Stomach (tissue), 8 donors: ENCODE measurements at regions not wholly inside any gene's neighbourhood (a gene's known extent, or its start where the extent isn't known, plus 50 kb on each side); places are given as distances from the start of the nearest gene placed in this dataset.

Source experiments
- DNase-seq, 2 donors: peaks; one replicate each; pipeline versions ENCODE4 v3.0.0 to v3.0.0-alpha.2; 2013 to 2019
- H3K27ac ChIP-seq, 5 donors: fragments of 200-600 bp in 4 of 5; sonication (generic) in 4 of 5; one replicate each; pipeline ENCODE4 v1.5.1; 2013 to 2019; ENCODE audit warnings: mild to moderate bottlenecking in 1 of 5, moderate library complexity in 1 of 5
- H3K27me3 ChIP-seq, 3 donors: fragments of 200-600 bp; sonication (generic); one replicate each; pipeline ENCODE4 v1.5.1; 2017 to 2019; ENCODE audit warnings: mixed run types in 1 of 3
- H3K36me3 ChIP-seq, 4 donors: fragments of 200-600 bp; sonication (generic); 1 replicate in 3 of 4; 2 replicates in 1 of 4; pipeline ENCODE4 v1.5.1; 2016 to 2019
- H3K4me1 ChIP-seq, 4 donors: fragments of 200-600 bp; sonication (generic); one replicate each; pipeline ENCODE4 v1.5.1; 2016 to 2019
- H3K4me3 ChIP-seq, 4 donors: fragments of 200-600 bp; sonication (generic) in 3 of 4; one replicate each; pipeline ENCODE4 v1.5.1; 2016 to 2019; ENCODE audit warnings: mild to moderate bottlenecking in 1 of 4
- H3K9me3 ChIP-seq, 4 donors: fragments of 200-600 bp; sonication (generic); one replicate each; pipeline ENCODE4 v1.5.1; 2016 to 2019
- EP300 ChIP-seq: sonication (generic); formaldehyde crosslinking; IDR thresholded peaks from one replicate; pipeline ENCODE4 v1.6.1; 2017; ENCODE audit warnings: antibody characterized with exemption
- POLR2A ChIP-seq, 4 donors: fragments of 450-650 bp; IDR thresholded peaks; one replicate each; pipeline ENCODE4 v1.6.1; 2016; ENCODE audit warnings: antibody characterized with exemption in 4 of 4, control low read depth in 2 of 4, mild to moderate bottlenecking in 1 of 4, moderate library complexity in 1 of 4
- POLR2AphosphoS5 ChIP-seq, 3 donors: sonication (generic); formaldehyde crosslinking; IDR thresholded peaks; one replicate each; pipeline ENCODE4 v1.6.1; 2016; ENCODE audit warnings: antibody characterized with exemption in 3 of 3
- WGBS, 5 donors: extraction: QIAGEN DNeasy Blood & Tissue Kit in 3 of 5; methylation state at CpG; one replicate each; pipeline versions ENCODE4 v1.1.5 to v1.1.7; 2013 to 2018; 5-methylcytosine and 5-hydroxymethylcytosine counted together
- intact Hi-C: fragments of 100-400 bp; cut with DNase I; formaldehyde crosslinking; loops from one replicate; pipeline ENCODE4 v1.15.1; 2023; ENCODE audit warnings: low total_unique reads
- TF ChIP-seq, protein P1 (sequence below), 7 experiments: fragments of 450-650 bp in 4 of 7; fragments of 200-600 bp in 3 of 7; sonication (generic) in 3 of 7; IDR thresholded peaks; one replicate each; pipeline ENCODE4 v1.5.1; 2016 to 2019; ENCODE audit warnings: antibody characterized with exemption in 7 of 7, control low read depth in 2 of 7, mild to moderate bottlenecking in 1 of 7
- donor health status: healthy with polysubstance abuse.
- donor health status: Bipolar disorder and iron deficiency.
- donor health status: healthy.

DNA sequence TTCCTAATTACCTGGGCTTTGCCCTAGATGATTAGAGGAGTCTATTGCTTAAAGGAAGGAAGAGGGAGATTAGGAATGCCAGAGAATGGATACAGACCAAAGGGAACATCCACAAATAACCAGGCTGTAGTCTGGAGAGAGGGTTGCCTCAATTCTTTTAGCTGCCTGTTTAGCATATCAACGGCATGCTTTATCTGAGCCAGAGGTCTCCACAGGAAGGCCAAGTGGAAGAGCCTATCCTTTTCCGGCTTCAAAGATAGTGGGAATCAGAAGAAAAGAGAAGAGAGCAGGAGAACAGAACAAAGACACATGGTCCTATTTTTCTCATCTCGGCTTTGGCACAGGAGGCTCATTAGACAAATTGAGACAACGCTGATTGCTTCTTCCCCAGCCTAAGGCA lies 142.4 kb downstream of the NMUR2 start:
- no peak for DNase-seq
- H3K9me3 ChIP-seq, result no peaks in the 10 kb centered on the region
- no peaks in the 10 kb centered on the region for H3K27me3 ChIP-seq
- intact Hi-C loops, result no loop called here
- TF ChIP-seq, protein P1, sequence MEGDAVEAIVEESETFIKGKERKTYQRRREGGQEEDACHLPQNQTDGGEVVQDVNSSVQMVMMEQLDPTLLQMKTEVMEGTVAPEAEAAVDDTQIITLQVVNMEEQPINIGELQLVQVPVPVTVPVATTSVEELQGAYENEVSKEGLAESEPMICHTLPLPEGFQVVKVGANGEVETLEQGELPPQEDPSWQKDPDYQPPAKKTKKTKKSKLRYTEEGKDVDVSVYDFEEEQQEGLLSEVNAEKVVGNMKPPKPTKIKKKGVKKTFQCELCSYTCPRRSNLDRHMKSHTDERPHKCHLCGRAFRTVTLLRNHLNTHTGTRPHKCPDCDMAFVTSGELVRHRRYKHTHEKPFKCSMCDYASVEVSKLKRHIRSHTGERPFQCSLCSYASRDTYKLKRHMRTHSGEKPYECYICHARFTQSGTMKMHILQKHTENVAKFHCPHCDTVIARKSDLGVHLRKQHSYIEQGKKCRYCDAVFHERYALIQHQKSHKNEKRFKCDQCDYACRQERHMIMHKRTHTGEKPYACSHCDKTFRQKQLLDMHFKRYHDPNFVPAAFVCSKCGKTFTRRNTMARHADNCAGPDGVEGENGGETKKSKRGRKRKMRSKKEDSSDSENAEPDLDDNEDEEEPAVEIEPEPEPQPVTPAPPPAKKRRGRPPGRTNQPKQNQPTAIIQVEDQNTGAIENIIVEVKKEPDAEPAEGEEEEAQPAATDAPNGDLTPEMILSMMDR (IDR thresholded peaks at IDR 0.05), result no peak
- no peak for TF ChIP-seq EP300
- TF ChIP-seq POLR2AphosphoS5 (IDR thresholded peaks at IDR 0.05), result no peak
- no peaks in the 10 kb centered on the region for H3K36me3 ChIP-seq
- no peaks in the 10 kb centered on the region for H3K4me1 ChIP-seq
- H3K4me3 ChIP-seq, result no peak overlapping the region
- 57 to 73% (median 63%) methylated on average over 4 of the region's 4 CpGs for WGBS, 5 donors
- H3K27ac ChIP-seq, result no peak overlapping the region

DNA sequence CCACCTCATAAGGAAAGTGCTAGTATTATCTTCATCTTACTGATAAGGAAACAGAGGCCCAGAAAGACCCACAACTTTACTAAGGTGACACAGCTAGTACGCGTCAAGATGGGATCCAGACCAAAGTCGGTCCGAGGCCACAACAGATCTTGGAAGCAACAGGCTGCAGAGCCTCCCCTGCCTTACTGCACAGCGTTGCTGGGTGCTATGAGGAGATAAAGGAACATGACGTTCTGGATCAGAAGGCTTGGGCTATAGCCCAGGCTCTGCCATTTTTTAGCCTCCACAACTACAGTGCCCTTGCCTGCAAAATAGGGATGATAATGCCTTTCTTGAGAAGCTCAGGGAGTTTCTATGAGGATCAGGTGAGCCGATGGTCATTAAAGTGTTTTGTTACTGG lies 144.1 kb downstream of the NMUR2 start:
- TF ChIP-seq, protein P1 (IDR thresholded peaks at IDR 0.05), result no peak
- no peak for TF ChIP-seq EP300
- no peak for TF ChIP-seq POLR2A (IDR thresholded peaks at IDR 0.05)
- no peak for TF ChIP-seq POLR2AphosphoS5 (IDR thresholded peaks at IDR 0.05)
- no peaks in the 10 kb centered on the region for H3K27me3 ChIP-seq
- 80 to 90% (median 85%) methylated on average over 7 of the region's 7 CpGs for WGBS, 5 donors
- intact Hi-C loops, result no loop called here
- H3K27ac ChIP-seq, result no peak overlapping the region
- no peaks in the 10 kb centered on the region for H3K4me1 ChIP-seq
- no peak overlapping the region for H3K4me3 ChIP-seq
- H3K36me3 ChIP-seq, result no peaks in the 10 kb centered on the region
- no peaks in the 10 kb centered on the region for H3K9me3 ChIP-seq
- DNase-seq, result no peak

DNA sequence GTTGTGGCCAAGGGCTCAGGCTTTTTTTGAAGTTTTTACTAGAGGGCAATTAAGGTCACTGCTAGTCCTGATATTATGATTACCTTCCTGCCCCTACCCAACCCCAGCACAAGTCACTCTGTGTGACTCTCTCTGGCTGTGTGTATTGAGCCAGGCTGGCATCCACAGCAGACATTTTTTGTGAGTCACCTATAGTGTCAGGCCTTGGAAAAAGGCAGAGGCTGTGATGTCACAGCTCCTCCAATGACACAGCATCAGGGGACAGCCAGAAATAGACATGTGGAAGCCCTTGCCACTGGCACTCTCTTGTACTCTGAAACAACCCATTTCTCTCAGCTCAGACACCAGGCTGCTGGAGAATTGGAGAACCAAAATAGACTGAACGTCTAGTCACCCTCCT lies 145.4 kb downstream of the NMUR2 start:
- DNase-seq, result no peak
- intact Hi-C loops, result no loop called here
- H3K27me3 ChIP-seq, result no peaks in the 10 kb centered on the region
- 33 to 63% (median 55%) methylated on average over 1 of the region's 1 CpG for WGBS, 5 donors
- TF ChIP-seq POLR2A (IDR thresholded peaks at IDR 0.05), result no peak
- no peak overlapping the region for H3K27ac ChIP-seq
- no peak overlapping the region for H3K4me3 ChIP-seq
- no peaks in the 10 kb centered on the region for H3K4me1 ChIP-seq
- H3K9me3 ChIP-seq, result no peaks in the 10 kb centered on the region
- H3K36me3 ChIP-seq, result no peaks in the 10 kb centered on the region

DNA sequence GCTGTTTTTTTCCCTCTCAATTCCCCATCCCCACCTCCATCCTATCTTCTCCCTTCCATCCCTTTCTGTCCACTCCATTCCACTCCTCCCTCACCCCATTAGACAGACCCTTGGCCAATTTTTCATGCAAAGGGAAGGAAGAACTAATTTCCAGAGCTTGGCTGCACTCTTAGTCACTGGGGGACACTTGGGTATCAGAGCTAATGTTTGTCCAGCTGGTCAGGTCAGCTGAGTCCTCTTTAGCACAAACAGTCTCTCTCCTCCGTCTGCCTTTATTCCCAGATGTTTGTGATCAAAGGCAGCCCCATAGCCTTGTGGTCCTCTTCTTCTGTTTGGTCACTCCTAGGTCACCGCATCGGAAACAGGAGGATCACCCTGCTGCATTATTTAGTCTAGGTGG lies 148.5 kb downstream of the NMUR2 start:
- Histone ChIP-seq H3K27me3 (no peaks in the 10 kb centered on the region), H3K4me3 (no peak overlapping the region), H3K36me3 (no peaks in the 10 kb centered on the region), H3K27ac (no peak overlapping the region), H3K4me1 (no peaks in the 10 kb centered on the region), H3K9me3 (no peaks in the 10 kb centered on the region)
- no peak for DNase-seq
- intact Hi-C loops, result no loop called here
- 47 to 57% (median 56%) methylated on average over 3 of the region's 3 CpGs for WGBS, 5 donors
- TF ChIP-seq POLR2A (IDR thresholded peaks at IDR 0.05), result no peak
- TF ChIP-seq, protein P1 (IDR thresholded peaks at IDR 0.05), result no peak
- no peak for TF ChIP-seq EP300
- no peak for TF ChIP-seq POLR2AphosphoS5 (IDR thresholded peaks at IDR 0.05)

DNA sequence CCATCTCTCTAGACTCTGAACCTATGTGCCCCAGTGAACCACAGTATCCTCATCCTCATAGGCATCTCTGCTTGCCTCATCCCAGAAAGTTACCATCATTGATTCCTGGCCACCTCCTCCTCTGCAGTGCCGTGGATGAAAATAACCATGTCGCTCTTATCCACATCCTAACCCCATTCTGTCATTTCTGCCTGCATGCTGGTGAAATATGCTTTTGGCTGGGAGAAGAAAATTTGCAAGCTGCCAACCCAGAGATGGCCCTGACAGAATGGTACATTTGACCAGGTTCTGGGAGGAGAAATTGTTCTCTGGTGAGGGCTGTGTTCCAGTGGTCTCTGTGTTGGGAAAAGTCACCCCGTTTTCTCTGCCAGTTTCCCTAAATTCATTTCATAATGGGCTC lies 149.7 kb downstream of the NMUR2 start:
- no peak overlapping the region for H3K4me3 ChIP-seq
- H3K9me3 ChIP-seq, result no peaks in the 10 kb centered on the region
- H3K36me3 ChIP-seq, result no peaks in the 10 kb centered on the region
- intact Hi-C loops, result no loop called here
- no peak for DNase-seq
- 61 to 85% (median 77%) methylated on average over 3 of the region's 3 CpGs for WGBS, 5 donors
- H3K4me1 ChIP-seq, result no peaks in the 10 kb centered on the region
- no peaks in the 10 kb centered on the region for H3K27me3 ChIP-seq
- H3K27ac ChIP-seq, result no peak overlapping the region
- no peak for TF ChIP-seq POLR2A (IDR thresholded peaks at IDR 0.05)
- TF ChIP-seq EP300, result no peak
- TF ChIP-seq POLR2AphosphoS5 (IDR thresholded peaks at IDR 0.05), result no peak
- TF ChIP-seq, protein P1 (IDR thresholded peaks at IDR 0.05), result no peak
